GM21381 (cell line): ENCODE measurements at regions not wholly inside any gene's neighbourhood (a gene's known extent, or its start where the extent isn't known, plus 50 kb on each side); places are given as distances from the start of the nearest gene placed in this dataset.

Source experiments
- ATAC-seq: cut with Tn5 transposase; IDR thresholded peaks from one replicate; pipeline ENCODE4 v1.9.1; 2021; ENCODE audit warnings: mild to moderate bottlenecking, moderate library complexity; ENCODE audit not compliant: unreplicated experiment

DNA sequence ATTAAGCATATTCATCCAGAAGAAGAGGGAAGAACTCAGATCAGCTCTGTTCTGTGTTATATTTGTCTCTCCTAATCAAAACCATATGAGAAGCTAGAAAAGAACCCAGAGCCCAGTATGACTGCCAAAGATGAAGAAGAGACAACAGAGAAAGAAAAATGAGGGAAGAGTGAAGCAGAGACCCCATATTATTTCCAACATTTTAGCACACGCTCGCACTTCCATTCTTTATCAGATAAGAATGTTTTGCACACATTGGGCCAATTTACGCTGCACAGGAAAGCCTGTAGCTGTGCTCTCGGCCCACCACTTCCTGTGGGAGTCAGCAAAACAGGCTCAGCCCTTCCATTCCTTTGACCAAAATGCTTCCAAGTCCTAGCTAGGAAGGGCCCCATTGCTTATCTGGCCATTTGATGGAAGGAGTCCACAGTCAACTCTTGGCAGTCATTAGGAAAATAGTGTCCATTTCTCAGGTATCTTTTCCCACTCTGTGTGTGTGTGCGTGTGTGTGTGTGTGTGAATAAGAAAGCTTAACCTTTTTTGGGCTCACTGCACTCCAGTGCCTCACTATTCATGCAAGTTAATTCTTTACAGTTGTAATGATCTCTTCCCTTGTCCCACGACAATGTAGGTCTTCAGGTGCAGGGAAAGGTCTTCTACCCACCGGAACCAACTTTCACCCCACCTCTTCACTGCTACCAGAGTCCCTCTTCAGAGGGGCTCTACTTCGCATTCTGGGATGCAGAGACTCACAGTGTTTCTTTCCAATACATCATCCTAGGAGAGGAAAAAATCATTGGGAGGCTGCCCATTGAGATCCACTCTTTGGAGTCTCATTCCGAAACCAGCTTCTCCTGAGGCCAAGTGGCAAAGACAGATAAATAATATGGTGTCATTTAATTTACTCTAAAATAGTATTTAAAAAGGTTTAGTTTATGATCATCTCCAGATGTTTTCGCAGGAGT, 237.5 kb downstream of the COG6 start:
- ATAC-seq: no peak

DNA sequence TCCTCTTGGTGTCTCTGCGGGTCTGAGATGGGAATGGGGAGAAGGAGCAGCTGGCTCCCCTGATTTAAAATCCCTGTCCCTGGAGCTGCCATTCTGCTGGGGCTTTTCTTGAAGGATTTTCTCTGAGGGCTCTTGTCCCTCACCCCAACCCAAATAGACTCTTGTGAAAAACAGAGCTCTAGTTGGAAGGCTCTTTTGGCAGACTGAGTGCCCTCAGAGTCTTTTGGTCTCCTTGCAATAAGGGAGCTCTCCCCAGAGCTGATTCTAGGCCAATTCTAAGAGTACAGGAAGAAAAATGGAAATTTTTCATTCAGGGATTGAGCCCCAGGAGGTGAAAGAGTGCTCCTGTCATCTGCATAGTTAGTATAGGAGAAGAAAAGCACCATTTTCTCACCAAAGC, 238.3 kb downstream of the COG6 start:
- ATAC-seq: no peak

DNA sequence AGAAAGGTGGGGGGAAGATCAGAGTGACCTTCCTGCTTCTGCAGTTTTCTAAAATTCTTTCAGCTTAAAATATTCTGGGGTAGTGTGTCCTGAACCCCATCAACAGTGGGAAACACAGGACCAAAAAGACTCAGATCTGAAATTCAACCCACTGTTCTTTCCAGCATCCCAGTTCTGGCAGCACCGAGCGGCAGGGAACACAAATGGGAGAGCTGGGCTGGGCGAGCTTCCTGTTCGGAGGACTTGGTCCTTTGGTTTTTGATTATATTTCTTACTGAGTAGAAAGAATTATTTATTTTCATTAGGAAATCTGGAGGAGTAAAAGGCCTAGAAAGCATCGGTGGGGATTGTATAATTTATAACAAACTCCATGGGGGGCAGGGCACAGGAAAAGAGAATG, 239.1 kb downstream of the COG6 start:
- ATAC-seq: no peak

DNA sequence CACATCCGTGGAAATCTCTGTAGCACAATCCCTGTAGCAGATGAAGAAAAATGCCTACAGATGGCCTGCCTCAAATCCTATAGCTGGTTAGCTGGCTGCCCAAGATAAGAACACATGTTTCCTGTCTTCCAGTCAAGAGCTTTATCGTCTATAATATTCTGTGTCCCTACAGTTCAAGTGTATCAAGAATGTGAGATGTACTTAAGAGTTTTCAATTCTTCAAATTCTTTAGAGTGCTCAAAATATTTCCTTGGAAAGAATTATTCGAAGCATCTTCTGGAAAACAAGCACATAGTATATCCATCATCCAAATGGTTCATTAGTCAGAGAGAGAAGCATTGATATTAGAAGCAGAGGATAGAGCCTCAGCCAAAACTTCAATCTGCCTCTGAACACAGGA, 239.8 kb downstream of the COG6 start:
- no peak for ATAC-seq

DNA sequence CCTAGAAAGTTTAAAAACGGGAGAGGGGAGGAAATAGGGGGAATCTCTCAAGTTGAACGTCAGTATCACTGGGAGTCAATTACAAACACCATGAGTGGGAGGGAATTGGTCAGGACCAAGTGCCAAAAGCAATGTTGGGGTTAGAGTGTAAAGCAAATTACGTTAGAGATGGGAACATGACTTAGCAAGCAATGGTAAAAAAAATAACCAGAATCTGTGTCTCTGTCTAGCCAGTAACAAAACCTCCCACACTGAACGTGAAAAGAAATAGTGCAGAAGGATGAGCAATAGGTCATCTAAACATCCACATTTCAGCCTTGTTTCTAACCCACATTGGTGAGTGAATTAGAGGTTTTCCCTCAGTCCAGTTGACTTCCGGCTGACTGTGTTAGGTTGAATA, 242.2 kb downstream of the COG6 start:
- no peak for ATAC-seq

DNA sequence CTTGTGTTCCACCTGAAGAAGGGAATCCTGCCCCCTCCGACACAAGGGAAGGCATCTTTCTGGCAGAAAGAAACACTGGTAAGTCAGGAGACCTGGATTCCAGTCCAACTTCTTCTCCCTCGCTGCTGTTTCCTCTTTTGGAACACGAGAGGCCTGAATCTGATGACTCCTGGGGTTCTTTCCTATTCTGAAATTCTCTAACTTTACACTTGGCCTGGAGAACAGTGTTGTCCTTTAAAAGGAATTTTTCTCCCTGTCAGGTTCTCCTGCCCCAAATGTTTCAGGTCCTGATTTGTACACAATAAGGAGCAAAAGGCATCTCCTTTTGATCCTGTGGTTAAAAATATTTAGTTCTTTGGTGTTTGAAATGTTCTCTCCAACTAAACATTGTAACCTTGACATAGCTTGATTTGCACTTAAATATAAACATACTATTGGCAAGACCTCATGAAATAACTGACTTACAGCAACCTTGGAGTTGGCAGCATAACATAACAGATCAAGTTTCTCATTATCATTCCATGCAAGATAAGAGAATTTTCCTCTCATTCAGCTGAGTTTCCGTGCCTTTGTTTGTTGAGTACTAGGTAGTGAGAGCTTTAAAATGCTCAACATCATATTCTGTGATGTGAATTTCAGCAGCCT, 244.8 kb downstream of the COG6 start:
- ATAC-seq: no peak

DNA sequence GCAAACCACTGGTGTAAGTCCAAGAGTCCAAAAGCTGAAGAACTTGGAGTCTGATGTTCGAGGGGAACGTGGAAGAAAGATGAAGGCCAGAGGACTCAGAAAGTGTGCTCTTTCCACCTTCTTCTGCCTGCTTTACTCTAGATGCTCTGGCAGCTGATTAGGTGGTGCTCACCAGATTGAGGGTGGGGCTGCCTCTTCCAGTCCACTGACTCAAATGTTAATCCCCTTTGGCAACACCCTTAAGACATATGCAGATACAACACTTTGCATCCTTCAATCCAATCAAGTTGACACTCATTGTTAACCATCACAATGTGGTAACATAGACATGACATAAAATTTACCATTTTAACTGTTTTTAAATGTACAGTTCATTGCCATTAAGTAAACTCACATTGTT, 249.5 kb downstream of the COG6 start:
- ATAC-seq: no peak

DNA sequence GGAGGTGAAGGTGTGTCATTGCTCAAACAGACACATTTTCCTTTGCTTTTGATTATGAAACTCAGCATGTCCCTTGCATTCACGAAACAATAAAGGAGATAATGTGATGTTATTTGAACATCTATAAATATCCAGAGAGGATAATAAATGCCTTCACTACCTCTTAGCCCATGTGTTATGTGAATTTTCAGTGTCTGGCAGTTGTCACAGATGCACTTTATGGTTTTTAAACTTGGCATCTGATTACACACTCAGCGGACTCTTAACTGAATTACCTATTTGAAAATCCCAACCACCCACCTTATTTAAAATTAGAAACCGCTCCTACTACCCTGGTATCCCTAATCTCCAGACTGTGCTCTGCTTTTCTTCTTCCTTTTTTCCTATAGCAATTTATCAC, 254.2 kb downstream of the COG6 start:
- no peak for ATAC-seq

DNA sequence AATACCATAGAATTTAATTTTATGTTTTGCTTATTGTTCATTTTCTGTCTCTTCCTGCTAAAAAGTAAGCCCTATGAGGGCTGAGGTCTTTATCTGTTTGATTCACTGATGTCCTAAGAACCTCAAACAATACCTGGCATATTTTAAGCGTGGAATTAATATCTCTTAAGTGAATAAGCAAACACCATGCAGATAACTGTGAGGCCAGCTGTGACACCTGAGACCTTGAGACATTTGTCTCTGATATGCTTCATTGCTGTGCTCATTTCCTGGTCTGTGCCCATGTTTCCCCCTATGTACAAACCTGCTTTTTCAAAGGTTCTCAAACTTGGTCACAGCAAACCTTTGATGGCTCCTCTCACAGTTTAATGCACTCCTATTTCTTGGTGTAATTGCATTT, 254.6 kb downstream of the COG6 start:
- ATAC-seq: no peak

DNA sequence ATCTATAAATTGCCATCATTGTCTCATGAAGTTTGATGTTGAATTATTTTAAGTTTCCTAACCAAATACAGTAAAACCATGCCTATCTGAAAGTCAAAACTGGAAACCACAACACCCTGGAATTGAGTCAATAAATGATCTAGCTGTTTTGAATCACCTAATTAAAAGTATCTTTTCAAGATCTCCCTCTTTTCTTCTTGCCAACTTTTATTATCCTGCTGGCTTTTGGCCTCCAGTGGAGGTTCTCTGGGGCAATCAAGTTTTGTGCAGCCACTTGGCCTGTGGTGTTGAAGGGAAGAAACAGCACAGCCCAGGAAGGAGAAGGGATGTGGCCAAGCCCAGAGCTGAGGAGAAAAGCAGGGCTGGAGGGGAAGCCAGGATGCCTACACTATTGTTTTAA, 255.4 kb downstream of the COG6 start:
- no peak for ATAC-seq

DNA sequence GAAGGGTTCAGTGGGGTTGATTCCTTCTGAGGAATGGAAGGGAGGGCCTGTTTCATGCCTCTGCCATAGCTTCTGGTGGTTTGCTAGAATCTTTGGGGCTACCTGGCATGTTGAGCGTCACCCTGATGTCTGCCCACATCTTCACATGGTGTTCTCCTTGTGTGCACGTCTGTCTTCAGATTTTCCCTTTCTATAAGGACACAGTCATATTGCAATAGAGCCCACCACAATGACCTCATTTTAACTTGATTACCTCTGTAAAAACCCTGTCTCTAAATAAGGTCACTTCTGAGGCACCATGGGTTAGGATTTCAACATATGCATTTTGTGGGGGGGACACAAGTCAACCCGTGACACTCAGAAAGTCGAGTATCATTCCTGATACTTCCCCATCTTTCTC, 257.9 kb downstream of the COG6 start:
- ATAC-seq: no peak

DNA sequence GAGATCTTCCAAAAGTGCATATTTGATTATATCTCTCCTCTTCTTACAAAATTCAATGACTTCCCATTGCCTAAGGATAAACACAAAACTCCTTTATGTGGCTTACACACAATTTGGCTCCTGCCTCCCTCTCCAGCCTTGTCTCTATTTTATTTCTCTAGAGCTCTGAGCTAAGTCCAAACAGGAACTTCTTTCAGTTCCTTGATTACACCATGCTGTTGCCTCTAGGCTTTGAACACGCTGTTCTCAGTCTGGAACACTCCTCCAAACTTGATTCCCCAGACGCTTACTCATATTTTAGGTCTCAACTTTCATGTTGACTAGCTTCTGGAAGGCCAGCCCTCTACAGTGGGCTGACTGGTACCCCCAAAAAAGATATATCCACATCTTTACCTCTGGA, 258.5 kb downstream of the COG6 start:
- ATAC-seq: no peak

DNA sequence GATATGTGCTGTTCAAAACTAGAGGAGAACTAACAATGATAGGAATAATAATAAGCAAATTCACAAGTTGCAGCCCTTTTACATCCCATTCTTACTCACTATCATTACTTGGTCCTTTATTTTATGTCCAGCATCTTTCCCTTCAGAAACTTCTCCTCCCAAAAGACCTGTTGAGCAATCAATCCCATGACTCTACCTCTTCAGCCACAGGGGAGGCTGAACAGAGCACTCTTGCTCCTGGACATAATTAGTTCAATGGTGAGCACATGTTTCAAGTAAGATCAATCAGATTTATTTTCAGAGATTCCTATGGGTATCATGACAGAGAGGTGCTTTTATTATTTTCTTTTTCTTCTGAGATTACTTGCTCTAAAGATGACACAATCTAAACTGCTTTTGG, 260.0 kb downstream of the COG6 start:
- ATAC-seq: no peak

DNA sequence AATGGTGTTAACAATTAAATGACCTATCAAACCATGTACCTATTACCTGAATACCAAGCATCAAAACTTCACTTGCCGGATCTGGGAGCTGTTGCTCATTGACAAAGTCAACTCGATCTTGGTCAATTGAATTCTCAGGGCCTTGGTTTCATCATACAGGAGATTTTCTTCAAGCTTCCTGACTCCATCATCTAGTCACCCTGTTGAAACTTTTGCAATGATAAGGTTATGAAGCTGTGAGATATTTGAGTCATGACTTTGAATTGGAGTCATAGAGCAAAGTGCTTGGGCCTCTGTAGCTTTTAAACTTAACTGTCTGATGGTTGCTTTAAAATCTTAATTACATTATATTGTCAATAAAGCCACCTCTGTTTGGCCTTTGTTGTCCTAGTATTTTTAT, 260.9 kb downstream of the COG6 start:
- no peak for ATAC-seq

DNA sequence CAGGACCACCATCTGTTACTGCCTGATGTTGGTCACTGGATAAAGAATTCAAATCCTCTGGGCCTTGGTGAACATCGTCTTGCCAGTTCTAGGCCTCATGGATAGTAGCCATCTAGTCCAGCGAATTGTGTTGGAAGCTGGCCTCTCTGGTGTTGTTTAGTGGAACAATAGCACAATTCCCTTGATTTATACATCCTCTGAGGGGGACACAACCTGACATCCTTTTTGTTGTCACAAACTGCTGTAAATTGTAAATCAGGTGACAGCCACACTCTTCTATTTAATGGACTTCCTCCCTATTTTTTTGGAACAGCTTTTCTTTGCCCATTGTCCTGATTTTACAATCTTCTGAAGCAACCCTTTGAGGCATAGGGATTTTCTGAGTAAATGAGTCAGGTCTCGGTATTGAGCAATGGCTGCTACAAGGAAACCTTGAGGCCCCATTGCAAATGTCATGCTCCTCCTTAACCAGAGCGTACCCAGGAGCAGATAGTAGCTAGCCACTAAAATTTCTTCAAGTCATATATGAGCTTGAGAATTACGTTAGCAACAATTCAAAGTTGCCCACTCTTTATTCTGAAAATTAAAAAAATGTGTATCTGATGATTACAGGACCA, 263.3 kb downstream of the COG6 start:
- ATAC-seq: no peak

DNA sequence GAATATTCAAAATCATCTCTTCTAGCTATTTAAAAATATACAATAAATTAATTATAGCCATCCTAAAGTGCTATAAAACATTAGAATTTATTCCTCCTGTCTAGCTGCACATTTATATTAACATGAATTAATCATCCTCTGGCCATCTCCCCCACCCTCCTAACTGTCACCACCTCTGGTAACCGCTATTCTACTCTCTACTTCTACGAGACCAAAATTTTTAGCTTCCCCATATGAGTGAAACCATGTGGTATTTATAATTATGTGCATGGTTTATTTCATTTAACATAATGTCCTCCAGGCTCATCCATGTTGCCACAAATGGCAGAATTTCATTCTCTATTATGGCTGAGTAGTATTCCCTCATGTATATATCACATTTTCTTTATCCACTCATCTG, 265.2 kb downstream of the COG6 start:
- ATAC-seq: no peak

DNA sequence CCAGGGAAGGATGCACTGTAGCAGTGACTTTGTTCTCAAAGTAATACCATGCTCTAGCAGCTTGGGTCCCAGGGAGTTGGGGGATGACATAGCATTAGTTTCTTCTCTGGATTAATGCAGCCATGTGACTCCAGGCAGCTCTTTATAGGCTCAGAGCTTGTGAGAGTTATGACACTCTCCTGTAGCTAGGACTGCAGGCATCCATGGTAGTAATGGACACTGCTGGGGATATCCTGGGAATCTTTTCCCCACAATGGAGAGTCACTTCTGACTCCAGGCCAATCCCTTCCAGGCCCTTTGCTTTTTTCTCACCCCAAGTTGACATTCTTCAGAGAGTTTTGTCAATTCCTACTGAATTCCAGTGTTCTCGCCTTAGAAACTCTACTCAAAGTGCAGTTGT, 270.9 kb downstream of the COG6 start:
- ATAC-seq: no peak

DNA sequence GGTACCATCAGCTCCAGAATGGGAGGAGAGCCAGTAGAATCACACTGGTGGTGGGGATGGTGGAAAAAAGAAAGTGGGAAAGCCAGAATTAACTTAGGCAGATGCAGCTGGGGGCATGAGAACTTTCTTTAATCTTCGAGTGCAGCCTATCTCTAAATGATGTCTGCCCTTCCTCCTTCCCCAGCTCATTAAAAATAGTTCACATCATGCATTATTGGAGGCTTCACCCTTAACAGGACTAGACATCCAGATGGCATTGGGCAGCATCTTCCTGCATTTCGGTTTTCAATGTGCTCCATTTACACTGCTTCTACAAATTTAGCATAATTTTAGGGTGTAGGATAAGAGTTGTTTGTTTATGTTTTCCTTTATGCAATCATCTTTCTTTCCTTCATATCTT, 272.8 kb downstream of the COG6 start:
- no peak for ATAC-seq

DNA sequence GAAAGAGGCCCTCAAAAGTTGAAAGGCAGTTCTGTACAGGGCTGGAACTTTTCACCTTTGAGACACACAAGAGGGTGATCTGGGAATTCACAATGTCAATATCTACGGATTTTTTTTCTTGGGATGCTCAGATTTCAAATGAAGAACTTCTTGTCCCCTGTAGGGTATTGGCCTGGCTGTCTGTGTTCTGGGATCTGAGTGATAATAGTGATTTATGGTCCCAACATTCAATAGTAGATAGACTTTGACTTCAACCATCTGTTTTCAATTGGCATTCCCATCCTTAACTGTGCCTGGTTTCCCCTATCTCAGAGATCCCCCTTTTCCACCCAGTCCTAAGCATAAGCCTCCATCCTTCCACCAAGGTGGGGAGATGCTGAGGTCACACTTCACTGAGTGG, 274.1 kb downstream of the COG6 start:
- no peak for ATAC-seq

DNA sequence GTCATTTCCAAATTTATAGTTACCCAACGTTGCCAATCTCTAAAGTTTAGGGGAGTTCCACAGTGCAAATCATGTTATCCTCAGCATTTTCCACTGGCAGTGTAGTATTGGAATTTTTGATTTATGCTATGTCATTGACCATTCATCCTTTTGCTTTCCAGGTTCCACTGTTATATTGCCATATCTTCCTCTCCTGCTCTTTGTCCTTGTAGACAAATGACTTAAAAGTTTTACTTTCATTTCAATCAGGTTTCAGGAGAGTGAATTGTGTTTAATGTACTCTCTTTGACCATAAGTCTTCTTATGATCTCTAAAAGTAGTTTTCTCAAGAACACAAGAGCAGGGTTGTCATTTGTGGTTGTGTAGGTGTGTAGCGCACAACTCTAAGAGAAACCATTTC, 274.6 kb downstream of the COG6 start:
- no peak for ATAC-seq

DNA sequence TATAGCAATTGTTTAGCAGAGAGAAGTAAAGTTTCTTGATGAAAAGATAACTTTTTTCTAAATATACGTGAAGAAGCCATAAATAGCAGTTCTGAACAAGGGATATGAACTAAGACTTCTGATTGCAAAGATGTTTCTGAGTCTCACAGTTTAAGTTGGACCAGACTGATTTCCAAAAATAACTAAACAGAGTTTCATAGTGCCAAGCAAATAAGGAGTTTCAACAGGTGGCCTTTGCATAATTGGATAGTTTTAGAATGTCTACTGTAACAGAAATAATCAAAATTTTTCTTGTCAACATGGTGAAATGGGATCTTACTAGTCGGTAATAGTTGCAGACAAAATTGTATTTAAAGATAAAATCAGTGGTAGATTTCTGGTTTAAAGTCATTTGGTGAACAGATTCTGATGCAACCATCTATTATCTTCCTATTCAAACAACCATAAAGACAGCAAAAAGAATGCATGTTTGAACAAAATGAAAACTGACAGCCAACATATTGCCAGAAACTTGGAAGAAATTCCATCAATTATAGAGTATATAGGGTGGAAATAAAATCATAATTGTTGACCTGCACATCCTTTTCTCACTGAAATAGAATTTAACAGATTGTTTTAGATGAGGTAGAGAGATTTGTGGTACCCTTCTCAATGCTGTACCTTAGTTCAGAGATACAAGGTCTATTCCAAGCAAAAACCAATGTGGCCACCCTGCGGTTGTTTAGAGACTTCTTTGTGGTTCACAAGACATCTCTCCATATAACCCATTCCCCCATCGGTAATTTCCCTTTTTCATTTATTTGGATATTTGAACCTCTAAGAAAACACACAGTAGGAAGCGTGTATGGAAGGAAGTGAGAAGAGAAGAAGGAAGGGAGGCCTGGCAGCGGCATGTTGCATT, 275.3 kb downstream of the COG6 start:
- ATAC-seq: no peak
